Neural cell (in vitro differentiated cells): ENCODE measurements at regions not wholly inside any gene's neighbourhood (a gene's known extent, or its start where the extent isn't known, plus 50 kb on each side); places are given as distances from the start of the nearest gene placed in this dataset.

ENCODE experiments used
- H2AFZ ChIP-seq: fragments of 200-600, 300-800 bp; sonication (generic), shearing (Covaris generic); 2 replicates; pipeline ENCODE4 v1.6.0; 2014; ENCODE audit warnings: low read depth, mild to moderate bottlenecking, antibody characterized with exemption, low read length, moderate library complexity
- H3F3A ChIP-seq: fragments of 200-600 bp; shearing (Covaris generic); 2 replicates; pipeline ENCODE4 v1.6.1; 2016; ENCODE audit warnings: mild to moderate bottlenecking, moderate library complexity, mixed read lengths, antibody characterized with exemption, low read length; ENCODE audit not compliant: insufficient read depth, poor library complexity, severe bottlenecking
- H3K27ac ChIP-seq: fragments of 200-600, 300-800 bp; sonication (generic), shearing (Covaris generic); 2 replicates; pipeline ENCODE4 v1.5.1; 2014; ENCODE audit warnings: mild to moderate bottlenecking, low read length, moderate library complexity
- H3K27me3 ChIP-seq: fragments of 300-800, 200-600 bp; sonication (generic), shearing (Covaris generic); 2 replicates; pipeline ENCODE4 v1.6.0; 2014; ENCODE audit warnings: mild to moderate bottlenecking, low read depth, low read length, moderate library complexity; ENCODE audit not compliant: insufficient read depth
- H3K36me3 ChIP-seq: fragments of 300-800, 200-600 bp; sonication (generic), shearing (Covaris generic); 2 replicates; pipeline ENCODE4 v1.5.1; 2014; ENCODE audit warnings: mild to moderate bottlenecking, antibody characterized with exemption, low read length, moderate library complexity; ENCODE audit not compliant: insufficient read depth
- H3K4me2 ChIP-seq: fragments of 300-800, 200-600 bp; sonication (generic), shearing (Covaris generic); 2 replicates; pipeline ENCODE4 v1.6.0; 2014; ENCODE audit warnings: mild to moderate bottlenecking, low read length
- H3K4me3 ChIP-seq: fragments of 300-800, 200-600 bp; sonication (generic), shearing (Covaris generic); 2 replicates; pipeline ENCODE4 v1.5.1; 2014; ENCODE audit warnings: mild to moderate bottlenecking, low read length, moderate library complexity
- H3K79me2 ChIP-seq: fragments of 200-600 bp; shearing (Covaris generic); replicated peaks from 2 replicates; pipeline ENCODE4 v1.6.0; 2014; ENCODE audit warnings: mild to moderate bottlenecking, low read length, moderate library complexity; ENCODE audit not compliant: insufficient read depth
- H3K9ac ChIP-seq: fragments of 300-800, 200-600 bp; sonication (generic), shearing (Covaris generic); 2 replicates; pipeline ENCODE4 v1.6.1; 2016; ENCODE audit warnings: mild to moderate bottlenecking, low read length, mixed read lengths
- H3K9me2 ChIP-seq: fragments of 200-600 bp; shearing (Covaris generic); 2 replicates; pipeline ENCODE4 v1.6.1; 2016; ENCODE audit warnings: mild to moderate bottlenecking, low read length, mixed read lengths; ENCODE audit not compliant: insufficient read depth
- H3K9me3 ChIP-seq: fragments of 200-600, 300-800 bp; sonication (generic), shearing (Covaris generic); 2 replicates; pipeline ENCODE4 v1.6.1; 2016; ENCODE audit warnings: mild to moderate bottlenecking, mixed run types, low read length, moderate library complexity, mixed read lengths
- H4K20me1 ChIP-seq: fragments of 200-600 bp; shearing (Covaris generic); 2 replicates; pipeline ENCODE4 v1.6.1; 2016; ENCODE audit warnings: mild to moderate bottlenecking, mixed run types; ENCODE audit not compliant: insufficient read depth
- EP300 ChIP-seq: fragments of 450-650 bp; conservative IDR thresholded peaks from 2 replicates; pipeline ENCODE4 v1.6.1; 2014; ENCODE audit warnings: antibody characterized with exemption, mild to moderate bottlenecking, moderate library complexity; ENCODE audit not compliant: poor library complexity, severe bottlenecking
- EZH2 ChIP-seq: fragments of 200-600, 300-800 bp; shearing (Covaris generic), sonication (generic); IDR thresholded peaks from 2 replicates; pipeline ENCODE4 v1.6.1; 2014; ENCODE audit warnings: antibody characterized with exemption, low read length, borderline replicate concordance, mild to moderate bottlenecking; ENCODE audit not compliant: insufficient read depth, poor library complexity, severe bottlenecking
- MXI1 ChIP-seq: fragments of 450-650 bp; conservative IDR thresholded peaks from 2 replicates; pipeline ENCODE4 v1.6.1; 2014; ENCODE audit warnings: antibody characterized with exemption, mild to moderate bottlenecking; ENCODE audit not compliant: poor library complexity, severe bottlenecking
- POLR2AphosphoS5 ChIP-seq: IDR thresholded peaks from 2 replicates; pipeline ENCODE4 v1.6.1; 2012
- RAD21 ChIP-seq: fragments of 450-650 bp; conservative IDR thresholded peaks from 2 replicates; pipeline ENCODE4 v1.6.1; 2014; ENCODE audit warnings: antibody characterized with exemption, mild to moderate bottlenecking, moderate library complexity
- REST ChIP-seq: IDR thresholded peaks from 2 replicates; pipeline ENCODE4 v1.6.1; 2012; ENCODE audit warnings: borderline replicate concordance
- SMC3 ChIP-seq: fragments of 450-650 bp; conservative IDR thresholded peaks from 2 replicates; pipeline ENCODE4 v1.6.1; 2014; ENCODE audit warnings: antibody characterized with exemption, mild to moderate bottlenecking, moderate library complexity; ENCODE audit not compliant: poor library complexity
- TAF1 ChIP-seq: IDR thresholded peaks from 2 replicates; pipeline ENCODE4 v1.6.1; 2012; ENCODE audit warnings: low read depth
- TF ChIP-seq, protein P1 (sequence below): fragments of 450-650 bp; IDR thresholded peaks from 2 replicates; pipeline ENCODE4 v1.5.1; 2014; ENCODE audit warnings: antibody characterized with exemption, mild to moderate bottlenecking, moderate library complexity; ENCODE audit not compliant: poor library complexity, severe bottlenecking

DNA sequence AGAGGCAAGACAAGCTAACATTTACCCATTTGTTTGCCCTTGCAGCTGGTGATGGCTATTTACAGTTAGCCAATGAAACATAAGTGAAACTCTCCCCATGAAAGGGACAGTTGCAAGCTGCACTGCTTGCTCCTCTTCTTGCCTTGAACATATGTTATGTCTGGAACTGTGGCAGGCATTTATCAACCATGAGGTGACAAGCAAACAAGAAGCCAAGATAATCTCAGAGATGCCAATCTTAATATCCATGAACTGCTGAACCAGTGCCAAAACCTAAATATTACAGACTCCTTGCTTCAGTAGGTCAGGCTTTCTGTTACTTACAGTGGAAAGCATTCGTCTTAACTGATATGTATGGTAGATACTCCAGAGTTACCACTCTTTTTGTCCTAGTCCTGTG lies 133.4 kb downstream of the ACTBL2 start:
- TF ChIP-seq EP300: no peak
- TF ChIP-seq TAF1: no peak
- no peak for TF ChIP-seq REST
- Histone ChIP-seq H3F3A (no peaks in the 10 kb centered on the region), H3K79me2 (no peaks in the 10 kb centered on the region), H2AFZ (no peak overlapping the region), H4K20me1 (no peaks in the 10 kb centered on the region), H3K36me3 (no peaks in the 10 kb centered on the region), H3K9me2 (no peaks in the 10 kb centered on the region), H3K27me3 (no peaks in the 10 kb centered on the region), H3K27ac (no peak overlapping the region), H3K4me3 (no peak overlapping the region), H3K4me2 (no peak overlapping the region), H3K9me3 (peaks cover 4% of the 10 kb centered on the region), H3K9ac (no peak overlapping the region)

DNA sequence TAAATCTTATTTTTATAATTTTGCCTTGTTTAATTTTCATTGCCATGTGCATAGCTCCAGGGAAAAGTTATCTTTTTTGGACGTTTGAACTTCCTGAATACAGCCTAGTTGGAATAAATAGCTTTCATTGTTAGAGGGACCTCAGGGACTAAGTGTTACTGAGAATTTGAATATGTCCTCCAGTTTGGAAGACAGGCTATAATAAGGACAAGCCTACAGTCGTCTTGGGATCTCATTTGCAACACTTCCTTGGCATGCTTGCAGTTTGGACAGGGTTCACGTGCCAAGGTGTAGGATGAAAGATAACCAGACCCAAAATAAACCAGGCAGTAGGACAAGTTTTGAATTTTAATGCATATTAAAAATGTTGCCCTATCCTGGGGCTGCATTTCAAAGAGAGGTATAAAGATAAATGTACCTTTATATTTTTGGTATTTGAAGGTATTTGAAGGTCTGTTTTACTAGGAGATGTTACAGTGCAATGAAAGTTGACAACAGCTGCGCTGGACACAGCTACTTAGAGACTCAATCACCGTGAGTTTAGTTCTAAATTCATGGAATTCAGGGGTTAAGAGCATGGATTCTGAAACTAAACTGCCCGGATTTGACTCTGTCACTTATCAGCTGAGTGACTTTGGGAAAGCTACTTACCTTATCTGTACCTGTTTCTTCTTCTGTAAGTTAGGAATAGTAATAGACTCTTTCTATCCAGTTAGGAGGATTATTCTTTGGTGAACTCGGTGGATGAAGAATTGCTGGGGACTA lies 134.1 kb downstream of the ACTBL2 start:
- Histone ChIP-seq H3K27ac (no peak overlapping the region), H3K27me3 (no peaks in the 10 kb centered on the region), H3K9ac (no peak overlapping the region), H3K79me2 (no peaks in the 10 kb centered on the region), H3K4me2 (no peak overlapping the region), H2AFZ (no peak overlapping the region), H3K4me3 (no peak overlapping the region), H3F3A (no peaks in the 10 kb centered on the region), H3K9me3 (peaks cover 4% of the 10 kb centered on the region), H3K9me2 (no peaks in the 10 kb centered on the region), H3K36me3 (no peaks in the 10 kb centered on the region), H4K20me1 (no peaks in the 10 kb centered on the region)
- TF ChIP-seq MXI1 (no peak), EZH2 (no peak), POLR2AphosphoS5 (no peak), SMC3 (no peak), TAF1 (no peak), EP300 (no peak), REST (no peak), RAD21 (no peak)
- TF ChIP-seq, protein P1, sequence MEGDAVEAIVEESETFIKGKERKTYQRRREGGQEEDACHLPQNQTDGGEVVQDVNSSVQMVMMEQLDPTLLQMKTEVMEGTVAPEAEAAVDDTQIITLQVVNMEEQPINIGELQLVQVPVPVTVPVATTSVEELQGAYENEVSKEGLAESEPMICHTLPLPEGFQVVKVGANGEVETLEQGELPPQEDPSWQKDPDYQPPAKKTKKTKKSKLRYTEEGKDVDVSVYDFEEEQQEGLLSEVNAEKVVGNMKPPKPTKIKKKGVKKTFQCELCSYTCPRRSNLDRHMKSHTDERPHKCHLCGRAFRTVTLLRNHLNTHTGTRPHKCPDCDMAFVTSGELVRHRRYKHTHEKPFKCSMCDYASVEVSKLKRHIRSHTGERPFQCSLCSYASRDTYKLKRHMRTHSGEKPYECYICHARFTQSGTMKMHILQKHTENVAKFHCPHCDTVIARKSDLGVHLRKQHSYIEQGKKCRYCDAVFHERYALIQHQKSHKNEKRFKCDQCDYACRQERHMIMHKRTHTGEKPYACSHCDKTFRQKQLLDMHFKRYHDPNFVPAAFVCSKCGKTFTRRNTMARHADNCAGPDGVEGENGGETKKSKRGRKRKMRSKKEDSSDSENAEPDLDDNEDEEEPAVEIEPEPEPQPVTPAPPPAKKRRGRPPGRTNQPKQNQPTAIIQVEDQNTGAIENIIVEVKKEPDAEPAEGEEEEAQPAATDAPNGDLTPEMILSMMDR: no peak
